ENCODE measurements at regions not wholly inside any gene's neighbourhood (a gene's known extent, or its start where the extent isn't known, plus 50 kb on each side); places are given as distances from the start of the nearest gene placed in this dataset.
"Not testable (repeated sequence)": the region's sequence is repeated elsewhere in the genome, so short reads cannot be mapped to it uniquely, and the experiment has no call there.

DNA sequence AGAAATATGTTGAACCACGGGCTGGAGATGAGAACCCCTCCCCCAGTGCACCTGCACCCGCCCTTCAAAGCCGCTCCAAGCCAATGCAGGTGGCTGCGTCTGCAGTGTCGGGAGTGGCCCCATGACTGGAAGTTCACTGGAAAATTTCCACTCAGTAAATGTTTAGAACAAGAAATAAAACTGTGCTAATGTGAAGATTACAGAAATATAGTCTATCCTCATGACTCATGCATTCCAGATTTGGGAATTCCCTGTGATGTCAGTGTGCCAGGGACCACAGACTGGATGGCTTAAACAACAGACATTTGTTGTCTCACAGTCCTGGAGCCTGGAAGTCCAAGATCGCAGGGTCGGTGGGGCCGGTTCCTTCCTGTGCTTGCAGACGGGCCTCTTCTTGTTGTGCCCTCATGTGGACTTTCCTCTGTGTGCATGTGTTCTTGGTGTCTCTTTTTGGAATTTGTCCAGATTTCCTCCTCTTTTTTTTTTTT lies 3967.0 kb upstream of the TPTE start:
- TF ChIP-seq EZH2 (IDR thresholded peaks at IDR 0.05; ENCODE audit: insufficient read depth, poor library complexity, severe bottlenecking); EZH2phosphoT487 (IDR thresholded peaks at IDR 0.05; ENCODE audit: insufficient read depth, low read depth): not testable (repeated sequence)
